ENCODE measurements at regions not wholly inside any gene's neighbourhood (a gene's known extent, or its start where the extent isn't known, plus 50 kb on each side); places are given as distances from the start of the nearest gene placed in this dataset.
A peak's percentile ranks its signal among the peaks of the same experiment; 100 is the strongest.

- peak; percentile 28 for DNase-seq
Observed at GRCh38 chr20:63115651-63116411, 100.1 kb downstream of the YTHDF1 start.

GRCh38 chr20:63114693-63115311 lies 101.1 kb downstream of the YTHDF1 start:
- DNase-seq, result no peak

- DNase-seq, result peak; percentile 48
Observed at GRCh38 chr20:63114006-63114692, 101.8 kb downstream of the YTHDF1 start.

- no peak for DNase-seq
Observed at GRCh38 chr20:63112491-63113219, 103.3 kb downstream of the YTHDF1 start.

- DNase-seq, result no peak
Observed at GRCh38 chr20:63108247-63108646, 101.5 kb upstream of the BHLHE23 start.

- DNase-seq, result no peak
Observed at GRCh38 chr20:63107449-63108200, 100.9 kb upstream of the BHLHE23 start.

DNA sequence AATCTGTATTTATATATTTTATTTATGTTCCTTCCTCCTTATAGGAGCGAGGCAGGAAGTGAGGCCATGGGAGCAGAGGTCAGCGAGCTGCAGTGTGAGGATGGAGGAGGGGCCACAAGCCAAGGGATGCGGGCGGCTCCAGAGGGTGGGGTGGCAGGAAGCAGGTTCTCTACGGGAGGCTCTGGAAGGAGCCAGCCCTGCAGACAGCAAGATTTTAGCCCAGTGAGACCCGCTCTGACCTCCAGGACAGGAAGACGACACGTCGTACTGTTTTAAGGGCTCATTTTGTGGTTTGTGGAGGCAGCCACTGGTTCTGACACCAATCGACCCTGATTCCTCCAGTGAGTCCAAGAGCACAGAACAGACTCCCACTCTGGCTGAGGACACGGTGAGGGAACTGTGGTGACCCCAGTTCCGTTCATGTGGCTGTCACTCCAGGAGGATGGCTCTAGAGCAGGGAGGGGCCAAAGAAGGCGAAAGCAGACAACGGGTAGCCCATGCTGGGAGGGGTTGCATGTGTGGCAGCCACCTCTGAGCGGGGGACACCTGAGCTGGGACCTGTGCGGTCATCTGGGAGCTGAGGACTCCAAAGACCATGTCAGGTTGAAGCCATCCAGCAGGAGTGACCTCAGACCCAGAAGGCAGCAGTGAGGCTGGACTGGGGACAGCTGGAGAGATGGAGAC lies 100.1 kb upstream of the BHLHE23 start:
- DNase-seq, result no peak

GRCh38 chr20:63106108-63106764 lies 99.5 kb upstream of the BHLHE23 start:
- no peak for DNase-seq

DNA sequence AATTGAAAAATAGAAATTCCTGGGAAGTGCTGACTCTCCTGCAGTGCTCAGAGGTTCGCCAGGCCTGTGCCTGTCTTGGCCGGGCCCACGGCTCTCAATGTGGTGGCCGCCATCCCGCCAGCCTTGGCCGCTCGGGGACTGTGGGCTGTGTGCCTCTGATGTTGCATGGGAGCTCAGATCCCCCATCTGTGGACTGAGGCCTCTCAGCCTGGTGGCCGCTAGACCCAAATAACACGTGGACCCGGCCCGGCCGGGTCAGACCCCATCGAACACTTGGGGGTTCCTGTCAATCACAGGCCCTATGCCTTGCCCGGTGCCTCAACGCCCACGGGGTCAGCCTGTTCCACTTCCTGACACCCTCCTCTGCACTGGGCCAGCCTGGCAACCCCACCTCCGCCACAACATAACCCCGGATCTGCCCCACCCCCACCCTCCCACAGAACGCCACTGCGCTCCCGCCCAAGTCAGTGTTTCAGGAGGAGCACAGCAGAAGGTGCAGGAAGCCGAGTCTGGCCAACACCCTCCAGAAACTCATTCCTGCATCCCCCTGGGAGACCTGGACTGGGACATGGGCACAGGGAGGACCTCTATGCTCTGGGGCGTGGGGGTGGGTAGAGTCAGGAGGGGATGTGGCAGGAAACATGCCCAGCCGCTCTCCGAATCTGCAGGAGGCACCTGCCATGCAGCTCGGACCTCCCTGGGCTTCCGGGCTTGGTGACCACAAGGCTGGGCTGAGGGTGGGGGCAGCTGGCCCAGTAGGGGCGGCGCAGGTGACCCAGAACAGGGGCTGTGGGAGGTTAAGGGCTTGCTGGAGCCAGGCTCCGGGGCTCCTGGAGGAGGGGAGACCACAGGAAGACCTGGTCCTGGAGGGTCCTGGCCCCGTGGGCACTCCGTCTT lies 98.7 kb upstream of the BHLHE23 start:
- no peak for DNase-seq

DNA sequence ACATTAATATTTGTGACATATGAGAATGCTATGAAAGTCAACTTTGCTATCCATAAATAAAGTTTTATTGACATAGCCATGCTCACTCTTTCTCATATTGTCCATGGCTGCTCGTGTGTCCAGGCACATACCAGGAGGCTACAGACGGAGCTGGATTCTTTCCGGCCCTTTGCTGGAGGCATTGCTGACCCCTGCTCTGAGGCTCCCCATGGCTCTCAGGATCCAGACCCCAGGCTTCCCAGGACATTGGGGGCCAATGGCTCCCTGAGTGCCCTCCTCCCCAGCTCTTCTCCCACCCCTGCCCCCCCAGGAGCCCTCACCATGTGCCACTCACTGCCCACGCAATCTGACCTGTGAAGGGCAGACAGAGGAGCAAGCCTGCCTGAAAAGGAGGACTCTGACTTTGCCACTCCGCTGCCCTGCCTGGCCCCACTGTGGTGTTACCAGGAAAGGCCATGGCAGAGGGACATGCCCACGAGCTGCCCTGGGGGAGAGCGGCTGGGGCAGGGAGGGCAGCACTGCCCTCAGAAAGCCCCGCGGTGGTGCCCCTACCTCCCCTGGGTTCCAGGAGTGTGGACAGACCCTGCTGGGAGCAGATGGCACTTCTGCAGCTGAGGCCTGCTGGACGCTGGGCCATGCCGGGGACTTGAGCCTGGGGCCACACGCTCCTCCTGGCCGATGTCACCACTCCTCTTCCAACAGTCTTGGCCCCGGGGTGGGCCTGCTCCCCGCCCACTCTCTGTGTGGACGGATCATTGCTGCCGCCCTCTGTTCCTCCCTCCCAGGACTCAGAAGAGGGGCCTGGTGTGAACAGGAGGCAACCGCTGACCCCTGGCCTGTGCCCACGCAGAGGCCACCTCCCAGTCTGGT lies 97.8 kb upstream of the BHLHE23 start:
- no peak for DNase-seq

DNA sequence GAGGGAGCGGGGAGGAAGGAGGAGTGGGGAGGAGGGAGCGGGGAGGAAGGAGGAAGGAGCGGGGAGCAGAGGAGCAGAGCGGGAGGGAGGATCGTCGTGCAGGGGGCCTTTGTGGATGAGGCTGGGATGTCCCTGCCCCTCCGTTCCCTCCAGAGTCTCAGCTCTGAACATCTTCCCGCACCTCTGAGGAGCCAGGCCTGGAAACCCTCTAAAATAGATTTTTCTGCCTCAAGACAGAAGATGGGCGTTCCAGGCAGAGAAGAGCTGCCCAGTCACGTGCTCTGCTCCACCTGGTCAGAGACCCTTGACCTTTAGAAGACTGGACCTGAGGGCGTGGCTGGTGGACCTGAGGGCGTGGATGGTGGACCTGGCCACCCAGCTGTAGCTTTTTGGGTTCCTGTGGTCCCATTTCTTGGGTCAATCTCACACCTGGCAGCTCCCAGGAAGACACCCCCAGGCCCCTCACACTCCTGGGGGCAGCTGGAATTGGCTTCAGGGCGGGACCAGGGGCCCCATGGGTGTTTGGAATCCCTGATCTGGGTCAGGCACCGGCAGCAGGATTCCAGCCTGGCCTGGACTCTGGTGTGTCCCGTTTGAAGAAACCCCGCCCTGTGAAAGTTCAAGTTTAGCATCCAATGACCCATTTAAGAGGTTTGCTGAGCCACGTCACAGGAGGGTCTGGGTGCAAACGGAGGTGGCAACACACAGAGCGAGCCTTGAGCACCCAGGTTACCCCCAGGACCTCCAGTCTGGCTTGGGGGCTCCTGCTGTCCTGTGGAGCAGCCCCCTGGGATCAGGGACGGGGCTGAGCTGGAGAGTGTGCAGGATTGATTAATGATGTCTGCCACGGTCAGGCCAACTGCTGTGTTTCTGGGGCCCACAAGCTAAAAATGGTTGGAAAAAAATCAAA lies 96.9 kb upstream of the BHLHE23 start:
- DNase-seq, result peak; percentile 64

DNA sequence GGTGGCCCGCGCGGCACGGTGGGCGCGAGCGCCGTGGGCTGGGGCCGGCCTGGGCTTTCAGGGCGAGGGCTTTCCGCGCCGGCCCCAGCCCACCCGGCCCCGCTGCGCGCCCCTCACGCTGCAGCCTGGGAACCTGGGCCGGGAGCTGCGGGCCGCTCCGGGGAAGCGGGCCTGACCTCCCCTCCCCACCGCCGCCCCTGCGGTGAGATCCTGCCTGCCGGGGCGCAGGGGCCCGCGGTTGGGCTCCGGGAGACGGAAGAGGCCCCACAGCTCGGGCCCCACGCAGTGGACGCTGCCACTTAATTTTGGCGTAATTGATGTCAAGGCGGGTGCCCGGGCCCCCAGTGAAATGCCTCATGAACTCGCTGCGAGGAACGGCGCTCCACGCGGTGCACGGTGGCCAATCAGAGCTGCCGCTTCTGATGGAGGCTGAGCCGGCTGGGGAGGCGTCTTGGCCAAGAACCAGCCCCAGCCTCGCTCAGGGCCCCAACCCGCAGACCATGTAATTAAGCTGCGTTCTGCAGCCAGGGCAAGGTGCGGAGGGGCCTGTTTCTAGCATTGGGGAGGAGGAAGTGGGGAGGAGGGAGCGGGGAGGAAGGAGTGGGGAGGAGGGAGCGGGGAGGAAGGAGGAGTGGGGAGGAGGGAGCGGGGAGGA lies 96.1 kb upstream of the BHLHE23 start:
- DNase-seq, result peak; percentile 88

GRCh38 chr20:63101781-63102720 lies 95.3 kb upstream of the BHLHE23 start:
- peak; percentile 84 for DNase-seq

DNA sequence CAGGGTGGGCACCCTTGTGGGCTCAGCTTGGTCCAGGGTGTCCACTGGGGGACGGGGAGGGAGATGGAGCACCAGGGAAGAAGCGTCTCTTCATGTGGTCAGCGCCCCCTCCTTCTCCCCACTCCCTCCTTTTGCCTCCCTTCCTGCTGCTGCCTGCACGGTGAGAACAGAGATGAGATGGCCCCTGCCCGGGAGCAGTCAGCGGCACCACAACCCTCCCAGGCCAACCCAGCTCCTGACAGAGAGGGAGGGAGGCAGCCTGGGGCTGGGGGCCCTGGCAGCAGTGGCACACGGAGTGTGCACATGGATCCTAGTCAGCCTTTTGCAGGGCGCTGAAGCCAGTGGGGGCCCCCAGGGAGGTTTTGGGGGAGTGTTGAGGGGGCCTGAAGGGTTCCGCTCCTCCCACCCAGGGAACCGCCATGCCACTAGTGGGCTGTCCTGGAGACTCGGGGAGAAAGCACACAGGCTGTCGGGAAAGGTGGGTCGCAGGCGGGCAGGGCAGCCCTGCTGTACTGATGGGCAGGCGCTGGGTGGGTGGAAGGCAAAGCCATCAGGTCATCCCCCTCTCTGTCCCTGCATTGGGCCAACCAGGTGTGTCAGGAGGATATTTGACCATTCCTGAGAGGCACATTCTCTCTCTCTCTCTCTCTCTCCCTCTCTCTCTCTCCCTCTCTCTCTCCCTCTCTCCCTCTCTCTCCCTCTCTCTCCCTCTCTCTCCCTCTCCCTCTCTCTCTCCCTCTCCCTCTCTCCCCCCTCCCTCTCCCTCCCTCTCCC lies 94.3 kb upstream of the BHLHE23 start:
- peak; percentile 61 for DNase-seq

- DNase-seq, result peak; percentile 58
Observed at GRCh38 chr20:63100174-63100925, 93.6 kb upstream of the BHLHE23 start.

Measured in activated effector memory CD4-positive, alpha-beta T cell treated with anti-CD3 and anti-CD28 coated beads, Interleukin-2, amount 50 U/mL, for 16 hours (primary cell).